Non-pigmented ciliary epithelial cell (primary cell): ENCODE measurements at regions not wholly inside any gene's neighbourhood (a gene's known extent, or its start where the extent isn't known, plus 50 kb on each side); places are given as distances from the start of the nearest gene placed in this dataset.

Source experiments
- DNase-seq: peaks from one replicate; pipeline ENCODE4 v3.0.0-alpha.2; 2010; ENCODE audit warnings: low read depth

- DNase-seq = no peak
These were observed 710.1 kb upstream of the CELF2 start for GRCh38 chr10:10307551-10307950.

DNA sequence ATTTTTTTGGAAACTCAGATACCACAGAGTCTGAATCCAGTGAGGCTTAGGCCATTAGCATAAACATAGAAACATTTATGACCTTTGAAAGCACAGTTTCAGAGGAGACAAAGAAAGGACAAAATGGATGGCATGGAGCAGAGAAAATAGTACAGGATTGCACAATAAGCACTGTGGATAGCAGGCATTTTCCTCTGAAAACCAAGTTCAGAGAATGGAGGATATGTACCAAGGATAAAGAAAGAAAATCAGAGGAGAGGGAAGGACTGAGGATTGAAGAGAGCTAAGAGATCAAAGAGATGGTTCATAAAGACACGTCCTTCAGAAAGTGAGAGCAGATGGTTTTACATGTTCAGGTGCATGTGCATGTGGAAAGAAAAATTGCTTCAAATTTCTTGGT lies 707.2 kb upstream of the CELF2 start:
- DNase-seq = no peak

DNA sequence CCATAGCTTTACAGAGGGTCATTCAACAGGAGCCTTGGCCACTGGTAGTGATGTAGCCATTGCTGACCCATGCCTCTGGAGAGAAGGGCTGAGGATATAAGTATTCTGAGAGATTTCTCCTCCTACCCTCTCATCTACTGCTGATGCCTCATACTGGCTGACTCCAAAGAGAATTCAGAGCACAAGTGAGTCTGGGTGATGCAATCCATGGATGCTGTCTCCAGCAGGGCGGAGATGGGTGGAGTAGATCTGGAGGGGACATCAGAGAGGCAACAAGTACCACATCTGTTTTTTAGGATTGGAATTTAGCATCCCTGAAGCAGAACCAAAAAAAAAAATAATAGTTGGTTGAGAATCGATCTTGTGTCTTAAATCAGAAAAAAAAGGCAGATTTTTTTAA lies 705.7 kb upstream of the CELF2 start:
- DNase-seq = no peak

DNA sequence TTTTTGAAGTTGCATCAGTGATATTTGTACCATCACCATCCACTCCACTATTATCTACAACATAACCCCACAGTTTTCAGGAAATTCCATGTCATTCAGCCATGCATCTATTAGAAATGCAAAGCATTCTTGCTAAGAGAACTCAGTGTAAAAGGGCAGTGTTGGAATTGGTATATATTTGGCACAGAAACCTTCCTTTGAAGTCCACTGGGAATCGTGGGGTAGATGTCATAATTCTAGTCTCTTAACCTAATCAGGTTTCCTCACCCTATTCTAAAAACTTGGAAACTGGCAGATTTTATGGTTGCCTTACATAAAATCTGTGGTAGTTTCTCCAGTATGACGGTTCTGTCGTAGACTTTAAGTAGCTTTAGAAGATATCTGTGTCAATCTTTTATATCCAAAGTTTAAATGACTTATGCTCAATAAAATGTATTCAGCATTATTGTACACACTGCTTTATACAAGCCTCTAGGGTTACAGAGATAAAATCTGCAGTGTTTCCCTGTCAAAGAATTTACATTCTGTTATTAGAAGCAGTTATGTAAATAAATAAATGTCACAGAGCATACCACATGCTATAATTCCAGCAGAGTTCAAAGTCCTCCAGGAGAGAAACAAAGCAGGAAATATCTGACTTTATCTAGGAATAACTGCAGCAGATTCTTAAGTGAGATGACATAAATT lies 704.4 kb upstream of the CELF2 start:
- no peak for DNase-seq

DNA sequence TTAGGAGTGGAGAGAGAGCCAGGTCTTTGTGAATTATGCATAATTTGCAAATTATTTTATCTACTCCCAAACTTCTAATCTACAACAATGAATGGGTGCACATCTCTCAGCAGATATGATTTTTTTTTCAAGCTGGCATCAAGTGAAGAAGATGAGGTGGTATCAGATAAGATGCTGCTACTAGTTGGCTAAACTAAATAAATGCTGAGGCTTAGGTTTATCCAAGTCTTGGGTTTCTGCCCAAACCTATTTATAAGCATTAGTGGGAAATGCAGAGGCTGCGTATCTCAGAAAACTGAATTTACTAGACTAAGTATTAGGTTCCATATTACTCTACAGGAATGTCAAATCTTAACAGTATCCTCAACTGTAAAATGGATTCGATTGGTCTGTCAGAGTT lies 703.0 kb upstream of the CELF2 start:
- no peak for DNase-seq

GRCh38 chr10:10315989-10316388 lies 701.7 kb upstream of the CELF2 start:
- no peak for DNase-seq

GRCh38 chr10:10317151-10317550 lies 700.5 kb upstream of the CELF2 start:
- DNase-seq = no peak

GRCh38 chr10:10318856-10319255 lies 698.8 kb upstream of the CELF2 start:
- DNase-seq = no peak

DNA sequence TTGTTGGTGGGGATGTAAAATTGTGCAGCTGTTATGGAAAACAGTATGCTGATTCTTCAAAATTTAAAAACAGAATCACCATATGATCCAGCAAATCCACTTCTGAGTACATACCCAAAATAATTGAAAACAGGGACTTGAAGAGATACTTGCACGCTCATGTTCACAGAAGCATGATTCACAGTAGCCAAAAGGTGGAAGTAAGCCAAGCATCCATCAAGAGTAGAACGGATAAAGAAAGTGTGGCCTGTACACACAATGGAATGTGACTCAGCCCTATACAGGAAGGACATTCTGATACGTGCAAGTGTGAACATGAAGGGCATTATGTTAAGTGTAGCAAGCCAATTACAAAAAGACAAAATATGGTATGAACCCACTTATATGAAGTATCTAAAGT lies 696.7 kb upstream of the CELF2 start:
- no peak for DNase-seq

DNA sequence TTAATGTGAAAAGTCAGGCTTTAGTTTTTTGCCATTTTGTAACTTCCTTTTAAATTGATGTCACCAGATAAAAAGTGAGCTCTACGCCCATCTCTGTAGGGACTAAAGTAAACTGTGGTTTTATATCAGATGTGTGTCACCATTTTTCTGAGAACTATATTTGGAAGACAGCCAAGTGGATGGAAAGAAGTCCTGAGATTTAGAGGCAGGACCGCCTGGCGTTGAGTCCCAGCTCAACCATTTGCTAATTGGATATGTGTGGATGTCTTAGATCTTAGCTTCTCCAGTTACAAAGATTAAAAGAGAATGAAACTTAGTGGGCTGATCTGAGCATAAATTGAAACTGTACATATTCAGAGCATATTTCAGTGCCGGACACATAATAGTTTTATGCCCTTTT lies 691.6 kb upstream of the CELF2 start:
- no peak for DNase-seq

DNA sequence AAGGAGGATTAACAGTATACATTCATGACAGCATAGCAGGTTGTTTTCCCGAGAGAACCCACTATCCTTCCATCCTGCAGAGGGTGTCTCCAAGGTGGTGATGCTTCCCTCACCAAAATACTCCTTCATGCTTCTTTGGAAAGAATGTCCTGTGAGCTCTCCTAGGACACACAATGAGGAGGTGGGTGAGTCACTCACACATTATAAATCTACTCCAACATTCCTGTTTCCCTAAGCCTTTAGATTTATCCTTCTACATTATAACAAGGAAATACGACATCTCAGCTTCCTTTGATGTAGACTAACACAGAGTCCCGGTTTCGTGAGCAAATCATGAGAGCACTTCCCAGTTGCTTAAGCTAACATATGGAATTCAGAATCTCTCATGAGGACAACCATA lies 689.7 kb upstream of the CELF2 start:
- no peak for DNase-seq

- DNase-seq = no peak
These were observed 687.3 kb upstream of the CELF2 start for GRCh38 chr10:10330418-10330817.

DNA sequence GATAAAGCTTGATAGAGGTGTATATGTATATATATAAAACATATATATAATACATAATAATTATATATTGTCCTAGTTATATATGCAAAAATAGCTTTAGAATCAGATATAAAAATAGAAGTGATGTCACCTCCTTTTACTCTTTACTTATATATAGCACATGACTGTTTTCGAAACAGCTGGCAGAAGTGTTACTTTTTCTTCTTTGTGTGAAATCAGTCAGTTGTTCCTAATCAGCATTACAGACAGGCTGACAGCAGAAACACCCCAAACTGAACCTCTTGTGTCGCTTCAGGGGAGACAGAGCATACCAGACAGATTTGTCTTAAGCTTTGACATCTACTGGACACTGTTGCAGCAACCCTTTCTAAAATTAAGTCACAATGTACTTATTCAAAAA lies 684.9 kb upstream of the CELF2 start:
- DNase-seq = no peak

DNA sequence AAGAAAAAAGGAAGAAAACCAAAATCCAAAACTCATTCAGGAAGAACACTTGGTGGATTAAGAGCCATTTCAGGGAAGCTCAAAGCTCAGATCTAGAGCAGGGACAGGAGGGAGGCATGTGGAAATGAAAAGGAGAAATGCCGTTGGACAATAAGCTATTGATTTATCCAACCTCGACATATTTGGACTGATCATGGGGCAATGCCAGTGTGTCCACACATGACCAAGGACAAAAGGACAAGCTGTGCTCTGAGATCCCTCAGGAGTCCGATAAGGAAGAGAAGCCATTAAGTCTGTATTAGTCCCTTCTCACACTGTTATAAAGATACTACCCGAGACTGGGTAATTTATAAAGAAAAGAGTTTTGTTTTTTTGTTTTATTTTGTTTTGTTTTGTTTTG lies 684.0 kb upstream of the CELF2 start:
- DNase-seq = no peak

DNA sequence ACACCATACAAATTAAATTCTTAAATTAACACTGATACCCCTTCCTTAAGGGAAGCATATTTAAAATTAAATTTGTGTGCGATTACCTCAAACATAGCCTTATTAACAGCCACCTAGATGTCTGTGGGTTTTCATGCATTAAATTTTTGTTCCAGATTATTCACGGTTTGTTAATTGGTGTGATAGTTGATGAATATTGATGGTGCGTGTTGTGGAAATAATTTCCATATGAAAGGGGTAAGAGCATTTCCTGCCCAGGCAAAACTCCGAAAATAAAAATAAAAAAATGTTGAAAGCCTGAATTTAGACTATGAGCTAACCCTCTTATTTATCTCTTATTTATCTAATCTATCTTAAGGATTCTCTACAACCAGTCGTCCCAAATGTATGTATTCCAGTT lies 679.3 kb upstream of the CELF2 start:
- no peak for DNase-seq

GRCh38 chr10:10346390-10347150 lies 671.1 kb upstream of the CELF2 start:
- no peak for DNase-seq

- no peak for DNase-seq
These were observed 667.6 kb upstream of the CELF2 start for GRCh38 chr10:10350050-10350449.

GRCh38 chr10:10351451-10351850 lies 666.2 kb upstream of the CELF2 start:
- no peak for DNase-seq

GRCh38 chr10:10353326-10353868 lies 664.3 kb upstream of the CELF2 start:
- no peak for DNase-seq

- DNase-seq = no peak
These were observed 658.4 kb upstream of the CELF2 start for GRCh38 chr10:10359263-10359662.

DNA sequence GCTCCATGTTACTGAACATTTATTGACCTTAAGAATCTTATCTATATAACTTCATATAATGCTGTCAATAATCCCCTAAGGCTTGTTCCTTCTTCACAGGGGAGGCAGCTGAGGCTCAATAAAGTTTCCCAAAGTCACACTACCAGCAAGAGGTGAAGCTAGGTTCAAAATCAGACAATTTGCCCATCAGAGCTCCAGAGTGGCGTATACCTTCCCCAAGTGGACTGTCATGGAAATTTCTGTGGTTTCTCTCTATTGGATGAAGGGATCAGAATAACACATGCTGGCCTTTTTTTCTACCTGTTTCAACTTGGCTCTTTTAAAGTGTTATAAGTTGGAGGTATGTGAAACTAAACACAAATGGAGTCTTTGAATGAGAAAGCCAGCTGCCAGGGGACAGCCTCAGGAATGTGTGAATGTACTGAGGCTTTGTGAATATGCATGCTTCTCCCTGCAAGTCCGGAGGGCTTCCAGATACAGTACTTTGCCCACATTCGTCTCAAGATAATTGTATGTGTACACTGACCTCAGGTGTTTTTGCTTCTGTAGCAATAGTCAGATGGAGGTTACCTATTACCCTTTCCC lies 656.3 kb upstream of the CELF2 start:
- DNase-seq = no peak

GRCh38 chr10:10362800-10363199 lies 654.9 kb upstream of the CELF2 start:
- DNase-seq = no peak

GRCh38 chr10:10363217-10363616 lies 654.5 kb upstream of the CELF2 start:
- no peak for DNase-seq
